GM12872 (cell line): ENCODE measurements at regions not wholly inside any gene's neighbourhood (a gene's known extent, or its start where the extent isn't known, plus 50 kb on each side); places are given as distances from the start of the nearest gene placed in this dataset.

Experiments used
- TF ChIP-seq, protein P1 (sequence below): IDR thresholded peaks from 3 replicates; pipeline ENCODE4 v1.5.1; 2011; ENCODE audit warnings: low read depth, mild to moderate bottlenecking, low read length, moderate library complexity; ENCODE audit not compliant: insufficient read depth

DNA sequence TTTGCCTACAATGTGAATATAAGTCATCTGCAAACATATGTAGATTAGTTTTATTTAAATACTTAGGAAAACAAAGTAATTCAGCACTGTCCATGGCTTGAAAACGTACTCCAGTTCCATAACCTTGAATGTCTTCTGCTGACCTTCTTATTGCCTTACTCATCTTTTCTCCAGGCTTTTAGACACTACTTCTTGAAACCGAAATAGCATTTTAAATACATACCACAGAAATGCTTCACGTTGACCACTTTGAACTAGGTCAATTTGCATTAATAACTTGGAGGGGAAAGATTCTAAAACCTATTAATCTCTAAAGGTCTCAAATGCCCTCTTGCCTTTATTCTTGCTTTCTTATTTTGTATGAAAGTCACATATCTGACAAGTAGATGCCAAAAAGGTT, 995.4 kb upstream of the ACO1 start:
- TF ChIP-seq, protein P1, sequence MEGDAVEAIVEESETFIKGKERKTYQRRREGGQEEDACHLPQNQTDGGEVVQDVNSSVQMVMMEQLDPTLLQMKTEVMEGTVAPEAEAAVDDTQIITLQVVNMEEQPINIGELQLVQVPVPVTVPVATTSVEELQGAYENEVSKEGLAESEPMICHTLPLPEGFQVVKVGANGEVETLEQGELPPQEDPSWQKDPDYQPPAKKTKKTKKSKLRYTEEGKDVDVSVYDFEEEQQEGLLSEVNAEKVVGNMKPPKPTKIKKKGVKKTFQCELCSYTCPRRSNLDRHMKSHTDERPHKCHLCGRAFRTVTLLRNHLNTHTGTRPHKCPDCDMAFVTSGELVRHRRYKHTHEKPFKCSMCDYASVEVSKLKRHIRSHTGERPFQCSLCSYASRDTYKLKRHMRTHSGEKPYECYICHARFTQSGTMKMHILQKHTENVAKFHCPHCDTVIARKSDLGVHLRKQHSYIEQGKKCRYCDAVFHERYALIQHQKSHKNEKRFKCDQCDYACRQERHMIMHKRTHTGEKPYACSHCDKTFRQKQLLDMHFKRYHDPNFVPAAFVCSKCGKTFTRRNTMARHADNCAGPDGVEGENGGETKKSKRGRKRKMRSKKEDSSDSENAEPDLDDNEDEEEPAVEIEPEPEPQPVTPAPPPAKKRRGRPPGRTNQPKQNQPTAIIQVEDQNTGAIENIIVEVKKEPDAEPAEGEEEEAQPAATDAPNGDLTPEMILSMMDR = no peak

GRCh38 chr9:31390403-31391025, 993.9 kb upstream of the ACO1 start:
- TF ChIP-seq, protein P1 = no peak

DNA sequence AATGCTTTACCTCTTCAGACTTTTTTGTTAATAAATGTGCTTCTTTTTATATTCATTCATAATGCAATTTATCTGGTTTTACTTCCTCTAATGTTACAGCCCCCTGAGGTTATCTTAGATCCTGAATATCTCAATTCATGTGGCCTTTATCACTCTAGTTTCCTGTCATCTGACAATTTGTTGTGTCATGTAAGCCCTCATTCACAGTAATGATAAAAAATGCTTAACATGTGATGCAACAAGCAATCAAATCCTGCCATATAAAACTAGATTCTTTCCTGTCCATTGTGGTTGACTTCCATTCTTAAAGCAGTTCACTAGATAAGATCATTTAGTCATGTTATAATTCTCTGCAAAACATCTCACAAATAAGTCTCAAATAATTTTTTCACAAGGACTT, 991.2 kb upstream of the ACO1 start:
- TF ChIP-seq, protein P1 = no peak

DNA sequence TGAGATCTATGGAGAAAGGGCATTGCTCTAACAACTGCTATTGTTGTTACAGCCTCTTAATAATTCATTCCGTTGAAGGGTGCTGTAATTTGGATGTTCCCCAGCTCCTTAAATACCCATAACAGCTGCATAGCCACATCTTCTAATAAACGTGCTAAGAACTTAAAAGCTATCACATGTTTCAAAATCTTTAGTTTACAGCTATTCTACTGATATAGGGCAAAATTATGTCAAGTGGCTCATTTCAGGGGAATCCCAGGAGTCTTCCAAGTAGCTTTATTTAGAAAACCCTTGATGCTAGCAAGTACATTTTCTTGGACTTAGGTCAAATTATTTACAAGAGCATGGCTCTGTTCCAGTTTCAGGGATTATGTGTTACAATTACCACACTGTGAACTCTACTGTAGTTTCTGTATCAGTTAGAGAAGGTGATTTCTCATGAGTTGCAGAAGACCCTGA, 990.4 kb upstream of the ACO1 start:
- TF ChIP-seq, protein P1 = no peak

DNA sequence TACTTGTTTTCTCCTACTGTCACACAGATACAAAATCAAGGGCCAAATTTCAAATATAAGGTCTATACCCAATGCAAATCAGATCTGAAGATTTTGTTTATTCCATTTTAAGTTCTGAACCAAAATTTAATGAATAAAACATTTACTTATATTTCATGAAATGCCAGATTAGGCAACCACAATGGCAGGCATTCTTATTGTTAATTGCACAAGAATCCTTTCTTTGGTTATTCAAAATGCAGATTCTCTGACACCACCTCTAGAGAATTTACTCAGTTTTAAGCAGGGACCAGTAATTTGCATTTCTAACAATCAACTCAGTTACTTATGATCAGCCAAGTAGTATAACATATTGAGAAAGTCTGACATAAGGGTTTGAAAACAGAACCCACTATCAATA, 972.4 kb upstream of the ACO1 start:
- TF ChIP-seq, protein P1 = no peak

DNA sequence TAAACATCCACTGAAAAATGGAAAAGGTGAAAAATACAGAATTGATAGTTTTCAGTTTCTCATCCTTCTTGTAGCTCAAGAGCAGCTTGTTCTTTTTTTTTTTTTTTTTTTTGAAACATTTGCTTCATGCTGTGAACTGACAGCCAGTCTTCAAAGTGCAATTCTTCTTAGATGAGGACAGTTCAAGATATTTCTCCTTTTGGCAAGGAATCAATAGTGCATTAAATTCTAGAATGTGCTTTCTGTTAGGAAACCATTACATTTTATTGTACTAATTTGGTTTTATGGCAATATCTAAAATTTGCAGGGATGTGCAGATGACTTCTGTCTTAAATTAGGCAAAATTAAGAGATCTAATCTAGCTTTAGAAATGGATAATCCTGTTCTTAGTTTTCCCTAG, 969.3 kb upstream of the ACO1 start:
- TF ChIP-seq, protein P1 = no peak

DNA sequence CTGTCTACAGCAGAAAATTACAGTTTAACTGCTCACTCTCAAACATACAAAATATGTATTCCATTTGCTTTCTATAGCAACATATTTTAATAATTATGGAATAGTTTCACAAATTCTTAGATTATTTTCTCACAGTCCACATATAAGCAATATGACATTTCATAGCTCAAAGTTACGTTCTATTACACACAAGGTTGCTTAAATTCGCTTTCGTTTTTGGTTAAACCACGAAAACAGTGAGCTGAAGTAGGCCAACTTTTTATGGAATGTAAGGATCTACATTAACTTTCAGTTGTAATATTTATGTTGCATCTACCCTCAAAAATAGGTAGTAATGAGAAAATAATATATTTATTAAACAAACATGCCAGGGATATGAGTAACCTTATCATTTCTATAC, 966.0 kb upstream of the ACO1 start:
- TF ChIP-seq, protein P1 = no peak

- TF ChIP-seq, protein P1 = no peak
Measured at GRCh38 chr9:31445357-31445756, 939.1 kb upstream of the ACO1 start.
